ENCODE measurements at regions not wholly inside any gene's neighbourhood (a gene's known extent, or its start where the extent isn't known, plus 50 kb on each side); places are given as distances from the start of the nearest gene placed in this dataset.

DNA sequence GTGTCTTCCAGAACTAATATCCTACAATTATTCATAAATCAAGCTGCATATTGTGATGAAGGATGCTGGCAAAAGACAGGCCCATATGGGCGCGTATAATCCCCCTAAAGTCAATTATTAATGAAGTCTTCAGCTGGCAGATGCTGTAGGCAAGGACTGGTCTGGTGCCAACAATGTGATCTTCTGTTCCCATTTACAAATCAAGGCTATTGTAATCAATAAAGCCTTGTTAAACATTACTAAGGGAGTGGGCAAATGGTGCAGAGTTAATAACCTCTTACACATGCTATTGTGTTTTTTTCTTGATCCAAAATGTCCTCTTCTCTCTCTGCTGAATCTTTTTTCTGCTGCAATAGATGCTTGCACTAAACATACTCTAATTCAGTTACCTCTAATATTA lies 119.0 kb downstream of the ALDH8A1 start:
- Mint-ChIP-seq H3K9me3 (no peaks in the 10 kb centered on the region), H3K27me3 (no peaks in the 10 kb centered on the region), H3K36me3 (ENCODE audit: low read depth) (no peaks in the 10 kb centered on the region), H3K27ac (no peak overlapping the region), H3K4me1 (no peaks in the 10 kb centered on the region), H3K4me3 (no peak overlapping the region)
- ATAC-seq (replicated peaks): no peak

DNA sequence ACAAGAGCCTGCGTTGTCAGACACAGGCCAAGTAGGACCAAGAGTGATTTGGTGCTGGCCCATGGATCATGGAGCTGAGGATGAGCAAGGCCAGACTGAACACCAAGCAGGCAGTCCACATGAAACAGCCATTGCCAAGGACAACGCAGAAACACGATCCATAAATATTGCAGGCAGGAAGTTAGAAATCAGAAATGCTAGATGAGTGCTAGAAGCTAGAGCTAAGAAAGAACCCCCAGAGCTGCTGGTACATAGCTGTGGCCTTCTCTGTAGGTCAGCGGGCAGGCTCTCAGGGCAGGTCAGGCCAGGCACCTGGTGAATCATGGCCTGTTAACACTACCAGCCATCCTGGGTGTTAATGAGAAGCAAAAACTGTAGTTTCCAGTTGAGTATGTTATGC lies 119.7 kb downstream of the ALDH8A1 start:
- no peak for ATAC-seq (replicated peaks)
- Mint-ChIP-seq H3K9me3 (no peaks in the 10 kb centered on the region), H3K4me3 (no peak overlapping the region)

DNA sequence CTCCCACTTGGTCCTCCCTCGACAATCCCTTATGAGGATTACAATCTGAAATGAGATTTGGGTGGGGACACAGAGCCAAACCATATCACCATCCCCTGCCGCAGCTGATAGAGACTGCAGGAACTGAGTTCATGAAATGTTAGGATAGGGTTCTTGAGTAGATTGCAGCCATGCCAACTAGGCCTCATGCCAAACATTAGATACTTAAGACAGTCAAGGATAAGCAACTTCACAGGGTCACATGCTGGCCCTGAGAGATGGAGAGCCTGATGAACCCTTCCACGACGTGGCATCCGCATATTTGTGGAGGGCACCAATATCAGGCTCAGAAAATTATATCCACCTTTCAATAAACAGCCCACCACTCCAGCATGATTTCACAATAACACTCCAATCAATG lies 121.3 kb downstream of the ALDH8A1 start:
- H3K36me3 Mint-ChIP-seq (ENCODE audit: low read depth): no peaks in the 10 kb centered on the region
- H3K4me1 Mint-ChIP-seq: no peaks in the 10 kb centered on the region
- H3K9me3 Mint-ChIP-seq: no peaks in the 10 kb centered on the region
- H3K27me3 Mint-ChIP-seq: peaks cover 4% of the 10 kb centered on the region
- no peak overlapping the region for H3K4me3 Mint-ChIP-seq
- no peak overlapping the region for H3K27ac Mint-ChIP-seq
- no peak for ATAC-seq (replicated peaks)

More for the DNA sequence above, 119.7 kb downstream of the ALDH8A1 start:
- H3K36me3 Mint-ChIP-seq (ENCODE audit: low read depth): no peaks in the 10 kb centered on the region
- H3K27me3 Mint-ChIP-seq: no peaks in the 10 kb centered on the region
- H3K27ac Mint-ChIP-seq: no peak overlapping the region
- no peaks in the 10 kb centered on the region for H3K4me1 Mint-ChIP-seq

- Mint-ChIP-seq H3K27ac (no peak overlapping the region), H3K4me1 (peaks cover 3% of the 10 kb centered on the region), H3K36me3 (ENCODE audit: low read depth) (no peaks in the 10 kb centered on the region), H3K4me3 (no peak overlapping the region), H3K9me3 (no peaks in the 10 kb centered on the region), H3K27me3 (peaks cover 9% of the 10 kb centered on the region)
- ATAC-seq (replicated peaks): no peak
Measured at GRCh38 chr6:134826889-134827737, 122.8 kb downstream of the ALDH8A1 start.

DNA sequence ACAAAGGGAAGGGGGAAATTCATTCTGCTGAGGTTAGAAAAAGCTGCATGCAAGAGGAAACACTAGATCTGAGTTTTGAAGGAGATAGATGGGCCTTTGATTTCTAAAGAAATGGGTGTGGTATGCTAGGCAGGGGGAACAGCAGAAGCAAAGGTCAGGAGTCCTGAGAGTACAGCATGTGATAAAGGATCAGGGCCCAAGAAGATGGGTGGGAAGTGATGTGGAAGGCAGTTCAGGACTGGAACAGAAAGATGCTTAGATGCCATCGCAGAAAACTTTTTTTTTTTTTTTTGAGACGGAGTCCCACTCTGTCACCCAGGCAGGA lies 126.2 kb downstream of the ALDH8A1 start:
- ATAC-seq (replicated peaks): no peak
- no peaks in the 10 kb centered on the region for H3K9me3 Mint-ChIP-seq
- peaks cover 9% of the 10 kb centered on the region for H3K27me3 Mint-ChIP-seq
- no peak overlapping the region for H3K27ac Mint-ChIP-seq
- no peak overlapping the region for H3K4me3 Mint-ChIP-seq
- H3K36me3 Mint-ChIP-seq (ENCODE audit: low read depth): no peaks in the 10 kb centered on the region
- H3K4me1 Mint-ChIP-seq: peaks cover 3% of the 10 kb centered on the region

DNA sequence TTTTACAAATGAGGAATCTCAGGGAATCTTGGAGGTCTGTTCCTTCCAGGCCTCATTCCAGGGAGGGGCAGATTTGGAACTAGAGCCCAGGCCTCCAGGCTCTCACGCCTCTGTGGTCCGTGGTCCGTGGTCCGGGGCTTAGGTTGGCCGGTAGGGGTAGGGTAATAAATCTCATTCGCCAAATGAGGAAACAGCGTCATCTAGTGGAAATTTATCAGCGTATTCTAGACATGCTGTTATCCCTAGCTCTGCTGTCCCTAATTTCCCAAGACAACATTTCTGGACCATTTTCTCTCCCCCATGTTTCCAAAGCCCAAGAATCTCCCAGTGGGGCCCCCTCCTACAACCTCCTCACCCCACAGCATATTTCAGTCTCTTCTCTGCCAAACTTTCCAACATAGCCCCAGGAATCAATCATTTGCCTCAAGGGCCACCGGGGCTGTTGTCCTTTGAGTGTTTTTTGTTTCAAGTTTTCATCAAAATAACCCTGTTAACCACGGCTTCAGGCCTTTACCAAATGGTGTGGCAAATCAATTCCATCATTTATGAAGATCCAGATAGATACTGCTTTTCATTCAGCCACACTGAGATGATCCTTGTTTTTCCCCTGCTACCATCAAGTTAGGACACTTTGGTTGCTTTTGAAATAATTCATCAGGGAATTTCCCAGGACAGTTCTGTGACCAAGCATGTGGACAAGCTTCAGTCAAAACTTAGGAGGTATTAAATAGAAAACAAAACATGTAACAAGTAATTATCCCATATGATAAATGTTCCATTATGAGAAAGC lies 126.8 kb downstream of the ALDH8A1 start:
- peak; percentile 92 for ATAC-seq (replicated peaks)
- Mint-ChIP-seq H3K27ac (no peak overlapping the region), H3K9me3 (no peaks in the 10 kb centered on the region), H3K4me3 (no peak overlapping the region), H3K36me3 (ENCODE audit: low read depth) (no peaks in the 10 kb centered on the region), H3K4me1 (peaks cover 3% of the 10 kb centered on the region), H3K27me3 (peaks cover 9% of the 10 kb centered on the region)

DNA sequence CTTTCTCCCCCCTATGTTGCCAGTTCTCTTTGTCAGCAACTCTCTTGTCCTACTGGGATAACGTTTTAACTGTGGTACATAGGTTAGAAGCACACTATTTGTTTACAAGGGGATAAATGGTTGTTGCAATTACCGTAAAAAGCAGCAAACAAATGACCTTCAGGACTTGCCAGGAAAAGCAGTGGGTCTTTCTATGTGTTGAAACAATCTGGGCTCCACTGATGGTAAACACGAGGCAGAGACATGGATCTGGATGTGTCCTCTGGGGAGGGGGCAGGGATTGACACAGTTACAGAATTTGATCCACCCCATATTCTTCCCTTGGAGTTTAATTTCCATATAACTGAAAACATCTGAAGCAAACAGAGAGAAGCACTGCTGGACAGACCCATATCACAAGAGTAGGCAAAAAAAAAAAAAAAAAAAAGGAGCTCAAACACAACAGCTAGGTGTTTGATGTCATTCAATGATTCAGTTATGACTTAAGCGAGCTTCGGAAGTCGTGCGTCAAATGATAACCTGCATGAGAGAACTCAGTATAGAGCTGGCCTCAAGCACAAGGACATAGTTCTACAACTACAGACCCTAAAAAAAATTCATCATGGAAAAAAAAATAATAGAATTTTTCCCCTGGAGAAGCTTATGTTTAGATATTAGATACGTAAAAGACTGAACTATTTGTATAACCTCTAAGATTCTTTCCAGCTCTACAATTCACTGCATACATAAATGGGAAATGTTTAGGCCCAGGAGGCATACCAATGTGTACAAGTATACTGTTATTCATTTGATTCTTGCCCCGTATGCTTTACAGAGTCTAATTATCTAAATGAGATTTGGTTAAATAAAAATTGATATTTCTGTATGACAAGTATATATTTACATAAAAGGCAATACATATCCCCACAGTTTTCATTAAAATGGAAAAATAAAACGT lies 127.7 kb downstream of the ALDH8A1 start:
- ATAC-seq (replicated peaks): no peak
- Mint-ChIP-seq H3K27ac (no peak overlapping the region), H3K9me3 (no peaks in the 10 kb centered on the region)

GRCh38 chr6:134821397-134821796 lies 128.5 kb downstream of the ALDH8A1 start:
- Mint-ChIP-seq H3K4me1 (peaks cover 3% of the 10 kb centered on the region), H3K27ac (no peak overlapping the region), H3K27me3 (peaks cover 9% of the 10 kb centered on the region), H3K36me3 (ENCODE audit: low read depth) (no peaks in the 10 kb centered on the region), H3K9me3 (no peaks in the 10 kb centered on the region), H3K4me3 (no peak overlapping the region)
- ATAC-seq (replicated peaks): no peak

More for the DNA sequence above, 127.7 kb downstream of the ALDH8A1 start:
- Mint-ChIP-seq H3K36me3 (ENCODE audit: low read depth) (no peaks in the 10 kb centered on the region), H3K4me3 (no peak overlapping the region), H3K27me3 (peaks cover 9% of the 10 kb centered on the region), H3K4me1 (peaks cover 3% of the 10 kb centered on the region)

DNA sequence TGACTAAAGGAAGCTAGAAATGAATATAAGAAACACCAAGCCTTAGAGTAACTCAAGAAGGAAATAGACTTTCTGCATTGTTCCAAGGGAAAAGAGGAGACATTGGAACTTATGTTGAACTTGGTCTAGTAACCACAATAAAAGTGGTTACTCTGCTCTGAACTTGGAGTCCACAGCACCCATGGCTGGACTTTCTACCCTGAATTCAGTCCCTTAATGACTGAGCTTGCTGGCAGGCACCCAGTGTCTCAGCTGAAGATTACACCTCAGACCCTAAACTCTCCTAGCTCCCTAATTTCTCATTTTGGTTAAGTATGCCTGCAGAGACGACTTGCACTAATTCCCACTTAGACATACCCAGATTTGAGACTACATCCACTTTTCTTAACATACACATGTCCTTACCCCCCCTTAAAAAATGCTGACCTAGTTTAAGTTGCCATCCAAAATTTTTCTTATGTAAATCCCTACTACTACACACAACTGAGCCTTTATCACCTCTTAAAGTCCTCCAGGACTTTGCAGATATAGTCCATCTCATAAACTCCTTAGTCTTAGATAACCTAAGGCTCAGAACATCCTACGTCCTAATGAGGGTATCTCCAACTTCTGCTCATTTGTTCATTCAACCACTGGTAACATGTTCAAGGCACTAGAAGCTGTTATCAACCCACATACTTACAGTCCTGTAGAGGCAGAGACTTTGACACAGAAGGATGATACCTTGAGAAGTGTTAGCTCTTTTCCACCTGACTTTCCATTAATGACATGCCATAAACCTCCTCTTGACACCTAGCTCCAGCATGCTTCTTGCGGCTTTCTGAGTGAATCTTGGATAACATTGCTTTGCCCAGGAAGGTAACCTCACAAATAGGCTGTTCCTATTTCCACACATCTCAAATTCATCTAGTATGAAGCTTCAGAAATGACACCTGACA lies 129.8 kb downstream of the ALDH8A1 start:
- no peak overlapping the region for H3K27ac Mint-ChIP-seq
- ATAC-seq (replicated peaks): no peak
- peaks cover 9% of the 10 kb centered on the region for H3K27me3 Mint-ChIP-seq
- no peak overlapping the region for H3K4me3 Mint-ChIP-seq
- H3K36me3 Mint-ChIP-seq (ENCODE audit: low read depth): no peaks in the 10 kb centered on the region
- no peaks in the 10 kb centered on the region for H3K9me3 Mint-ChIP-seq
- peaks cover 3% of the 10 kb centered on the region for H3K4me1 Mint-ChIP-seq

DNA sequence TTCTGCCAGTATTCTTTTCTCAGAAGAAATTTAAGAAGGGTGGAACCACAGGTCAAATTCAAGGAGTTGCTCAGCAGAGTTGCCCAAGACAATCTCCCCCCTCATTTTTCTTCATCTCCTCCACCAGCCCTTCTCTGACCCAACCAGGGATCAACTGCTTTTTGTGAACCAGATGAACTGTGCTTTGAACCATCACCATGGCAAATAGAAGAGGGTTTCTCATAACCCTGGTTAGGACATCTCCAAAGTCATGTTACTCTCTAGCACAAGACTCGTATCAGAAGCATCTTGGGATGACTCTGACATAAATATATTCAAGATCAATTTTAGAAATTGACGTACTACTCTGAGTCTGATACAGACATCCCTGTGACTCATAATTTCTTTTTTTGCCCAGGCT lies 130.7 kb downstream of the ALDH8A1 start:
- H3K4me1 Mint-ChIP-seq: peaks cover 3% of the 10 kb centered on the region
- no peaks in the 10 kb centered on the region for H3K9me3 Mint-ChIP-seq
- no peaks in the 10 kb centered on the region for H3K36me3 Mint-ChIP-seq (ENCODE audit: low read depth)
- H3K27me3 Mint-ChIP-seq: peaks cover 6% of the 10 kb centered on the region
- no peak overlapping the region for H3K27ac Mint-ChIP-seq
- ATAC-seq (replicated peaks): no peak
- no peak overlapping the region for H3K4me3 Mint-ChIP-seq

GRCh38 chr6:134817448-134817847 lies 132.5 kb downstream of the ALDH8A1 start:
- H3K36me3 Mint-ChIP-seq (ENCODE audit: low read depth): no peaks in the 10 kb centered on the region
- H3K27ac Mint-ChIP-seq: no peak overlapping the region

DNA sequence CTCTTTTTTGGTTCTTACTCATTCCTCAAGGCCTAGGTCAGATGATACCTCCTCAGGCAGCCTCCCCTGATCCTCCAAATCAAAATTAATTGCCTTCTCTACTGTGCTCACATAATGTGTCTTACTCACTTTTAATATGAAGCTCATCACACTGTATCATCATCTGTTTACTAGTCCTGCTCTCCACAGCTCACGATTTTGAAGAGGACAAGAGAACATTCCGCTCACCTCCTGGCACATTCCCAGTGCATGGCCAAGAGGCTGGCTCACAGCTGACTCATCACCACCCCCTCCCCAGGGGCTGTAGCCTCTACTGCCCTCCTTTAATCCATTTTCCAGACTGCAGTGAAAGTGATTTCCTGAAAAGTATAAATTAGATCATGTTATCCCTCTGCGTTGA lies 133.1 kb downstream of the ALDH8A1 start:
- Mint-ChIP-seq H3K4me3 (no peak overlapping the region), H3K27me3 (no peaks in the 10 kb centered on the region), H3K27ac (no peak overlapping the region), H3K9me3 (no peaks in the 10 kb centered on the region), H3K4me1 (no peaks in the 10 kb centered on the region), H3K36me3 (ENCODE audit: low read depth) (no peaks in the 10 kb centered on the region)
- no peak for ATAC-seq (replicated peaks)

More at GRCh38 chr6:134817448-134817847, 132.5 kb downstream of the ALDH8A1 start:
- H3K4me1 Mint-ChIP-seq: no peaks in the 10 kb centered on the region
- H3K9me3 Mint-ChIP-seq: no peaks in the 10 kb centered on the region
- H3K4me3 Mint-ChIP-seq: no peak overlapping the region
- H3K27me3 Mint-ChIP-seq: no peaks in the 10 kb centered on the region
- ATAC-seq (replicated peaks): no peak

DNA sequence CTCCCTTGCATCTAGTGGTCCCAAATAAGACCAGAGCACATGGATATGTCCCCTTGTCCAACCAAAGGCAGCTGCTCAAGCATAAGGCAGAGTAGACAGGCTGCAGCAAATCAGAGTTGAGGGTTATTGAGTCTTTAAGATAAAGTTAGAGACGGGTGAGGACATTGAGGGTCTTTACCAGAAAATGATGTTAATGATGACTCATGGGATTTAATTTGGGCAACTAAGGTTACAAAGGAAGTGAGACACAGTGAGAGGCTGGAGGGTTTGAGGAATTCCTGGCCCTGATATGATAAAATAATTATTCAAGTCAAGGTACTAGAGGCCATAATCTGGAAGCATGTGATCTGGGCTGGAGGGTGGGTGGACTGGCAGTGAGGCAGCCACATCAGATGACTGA lies 133.6 kb downstream of the ALDH8A1 start:
- Mint-ChIP-seq H3K36me3 (ENCODE audit: low read depth) (no peaks in the 10 kb centered on the region), H3K4me1 (no peaks in the 10 kb centered on the region), H3K27me3 (no peaks in the 10 kb centered on the region), H3K9me3 (no peaks in the 10 kb centered on the region), H3K4me3 (no peak overlapping the region), H3K27ac (no peak overlapping the region)
- no peak for ATAC-seq (replicated peaks)

Measured in activated T-helper 17 cell treated with anti-CD3 and anti-CD28 coated beads, Interleukin-2, amount 50 U/mL, for 72 hours (primary cell).